ENCODE measurements at regions not wholly inside any gene's neighbourhood (a gene's known extent, or its start where the extent isn't known, plus 50 kb on each side); places are given as distances from the start of the nearest gene placed in this dataset.

DNA sequence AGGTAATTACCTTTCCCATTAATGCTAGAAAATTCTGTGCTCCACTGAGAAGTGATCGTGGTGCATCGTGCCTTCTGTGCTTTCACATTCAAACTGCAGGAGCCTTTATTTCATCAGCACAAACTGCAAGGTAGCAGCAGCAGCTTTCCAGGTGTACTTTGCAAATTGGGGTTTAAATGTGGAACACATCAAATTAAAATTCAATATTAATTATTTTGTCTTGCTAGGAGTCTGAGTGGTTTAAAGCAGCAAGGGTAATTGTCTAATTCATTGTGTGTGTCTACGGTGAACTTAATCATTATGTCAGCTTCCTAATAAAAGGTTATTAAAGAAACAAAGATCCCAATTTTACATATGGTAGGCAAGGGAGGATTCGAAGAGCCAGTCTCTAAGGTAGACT, 180.8 kb upstream of the ATP5MC3 start:
- TF ChIP-seq, protein P1, sequence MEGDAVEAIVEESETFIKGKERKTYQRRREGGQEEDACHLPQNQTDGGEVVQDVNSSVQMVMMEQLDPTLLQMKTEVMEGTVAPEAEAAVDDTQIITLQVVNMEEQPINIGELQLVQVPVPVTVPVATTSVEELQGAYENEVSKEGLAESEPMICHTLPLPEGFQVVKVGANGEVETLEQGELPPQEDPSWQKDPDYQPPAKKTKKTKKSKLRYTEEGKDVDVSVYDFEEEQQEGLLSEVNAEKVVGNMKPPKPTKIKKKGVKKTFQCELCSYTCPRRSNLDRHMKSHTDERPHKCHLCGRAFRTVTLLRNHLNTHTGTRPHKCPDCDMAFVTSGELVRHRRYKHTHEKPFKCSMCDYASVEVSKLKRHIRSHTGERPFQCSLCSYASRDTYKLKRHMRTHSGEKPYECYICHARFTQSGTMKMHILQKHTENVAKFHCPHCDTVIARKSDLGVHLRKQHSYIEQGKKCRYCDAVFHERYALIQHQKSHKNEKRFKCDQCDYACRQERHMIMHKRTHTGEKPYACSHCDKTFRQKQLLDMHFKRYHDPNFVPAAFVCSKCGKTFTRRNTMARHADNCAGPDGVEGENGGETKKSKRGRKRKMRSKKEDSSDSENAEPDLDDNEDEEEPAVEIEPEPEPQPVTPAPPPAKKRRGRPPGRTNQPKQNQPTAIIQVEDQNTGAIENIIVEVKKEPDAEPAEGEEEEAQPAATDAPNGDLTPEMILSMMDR (IDR thresholded peaks at IDR 0.05), result no peak
- TF ChIP-seq POLR2A (IDR thresholded peaks at IDR 0.05), result no peak
